Activated T-cell treated with anti-CD3 and anti-CD28 coated beads for 1 hour (primary cell): ENCODE measurements at regions not wholly inside any gene's neighbourhood (a gene's known extent, or its start where the extent isn't known, plus 50 kb on each side); places are given as distances from the start of the nearest gene placed in this dataset.
"Not testable (repeated sequence)": the region's sequence is repeated elsewhere in the genome, so short reads cannot be mapped to it uniquely, and the experiment has no call there.

Experiments
- DNase-seq: peaks from one replicate; pipeline ENCODE4 v3.0.0-alpha.2; 2020; ENCODE audit warnings: low read depth

DNA sequence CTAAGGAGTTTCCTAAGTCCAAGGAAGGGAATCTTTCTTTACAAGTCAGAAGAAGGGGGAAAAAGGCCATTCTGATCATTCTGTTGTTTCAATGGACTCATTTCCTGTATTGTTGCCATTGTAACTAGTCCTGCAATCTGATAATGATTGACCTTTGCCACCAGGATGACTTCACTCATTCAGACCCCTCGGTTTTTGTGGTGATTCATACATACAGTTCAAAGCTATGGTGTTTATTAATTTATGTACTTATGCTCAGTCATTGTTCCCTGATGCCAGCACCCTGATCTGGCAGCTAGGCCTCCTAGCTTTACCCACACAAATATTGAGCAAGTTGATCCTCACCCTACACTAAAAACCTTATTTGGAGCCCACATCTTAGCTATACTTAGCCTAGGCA is 57.6 kb upstream of the ZNF519 start:
- DNase-seq, result no peak

DNA sequence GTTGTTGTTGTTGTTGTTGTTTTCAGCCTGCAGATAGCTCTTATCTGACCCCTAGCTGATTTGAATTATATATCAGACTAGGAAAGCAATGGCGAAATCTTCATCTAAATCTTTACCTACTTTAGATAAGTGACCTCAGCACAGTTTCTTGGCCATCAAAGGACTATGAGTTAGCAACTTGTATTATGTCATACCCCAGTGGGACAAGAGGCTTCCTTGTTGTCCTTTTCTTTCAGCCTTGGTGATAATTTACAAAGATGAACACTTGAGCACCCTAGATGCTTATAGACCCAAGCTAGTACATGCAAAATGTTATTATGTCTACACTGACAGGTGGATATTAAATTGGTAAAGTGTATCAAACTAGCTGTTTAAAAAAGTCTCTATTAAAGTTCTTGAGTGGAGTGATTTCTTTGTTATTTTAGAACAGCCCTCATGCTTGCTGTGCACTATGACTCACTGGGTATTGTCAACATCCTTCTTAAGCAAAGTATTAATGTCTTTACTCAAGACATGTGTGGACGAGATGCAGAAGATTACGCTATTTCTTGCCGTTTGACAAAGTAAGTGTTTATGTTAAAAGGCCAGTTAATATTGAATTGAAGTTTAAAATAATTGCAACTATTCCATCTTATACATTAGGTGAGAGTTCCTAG is 56.6 kb upstream of the ZNF519 start:
- DNase-seq, result not testable (repeated sequence)
